GM19397 (cell line): ENCODE measurements at regions not wholly inside any gene's neighbourhood (a gene's known extent, or its start where the extent isn't known, plus 50 kb on each side); places are given as distances from the start of the nearest gene placed in this dataset.
"Not testable (repeated sequence)": the region's sequence is repeated elsewhere in the genome, so short reads cannot be mapped to it uniquely, and the experiment has no call there.

ENCODE experiments used
- ATAC-seq: cut with Tn5 transposase; IDR thresholded peaks from one replicate; pipeline ENCODE4 v1.9.1; 2021; ENCODE audit warnings: mild to moderate bottlenecking, moderate library complexity; ENCODE audit not compliant: unreplicated experiment

DNA sequence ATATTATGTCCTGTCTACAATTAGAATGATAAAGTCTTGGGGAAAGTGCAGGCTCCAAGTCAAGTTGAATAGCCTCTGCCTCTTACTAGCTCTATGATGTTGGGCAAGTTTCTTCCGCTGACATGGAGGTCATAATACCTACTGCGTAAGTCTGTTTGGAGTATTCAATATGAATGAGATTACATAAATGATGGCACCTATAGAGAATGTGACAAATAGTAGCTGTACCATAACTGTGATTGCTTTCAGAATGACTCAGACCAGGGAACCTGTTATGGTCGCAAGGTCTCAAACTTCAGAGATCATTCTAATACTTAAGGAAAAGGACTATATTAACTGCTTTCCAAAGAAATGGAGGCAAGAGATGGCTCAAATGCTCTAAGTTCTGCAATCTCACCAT, 94.0 kb upstream of the ABCA1 start:
- ATAC-seq, result no peak

DNA sequence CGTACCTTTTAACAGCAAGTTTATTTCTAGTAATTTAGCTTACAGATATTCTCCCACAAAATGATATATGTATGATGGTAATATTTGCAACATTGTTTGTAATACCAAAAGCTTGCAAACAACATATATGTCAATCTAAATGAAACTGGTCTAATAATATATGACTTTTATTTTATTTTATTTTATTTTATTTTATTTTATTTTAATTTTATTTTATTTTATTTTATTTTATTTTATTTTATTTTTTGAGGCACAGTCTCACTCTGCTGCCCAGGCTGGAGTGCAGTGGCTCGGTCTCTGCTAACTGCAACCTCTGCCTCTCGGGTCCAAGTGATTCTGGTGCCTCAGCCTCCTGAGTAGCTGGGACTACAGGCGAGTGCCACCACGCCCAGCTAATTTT, 94.6 kb upstream of the ABCA1 start:
- ATAC-seq, result not testable (repeated sequence)

DNA sequence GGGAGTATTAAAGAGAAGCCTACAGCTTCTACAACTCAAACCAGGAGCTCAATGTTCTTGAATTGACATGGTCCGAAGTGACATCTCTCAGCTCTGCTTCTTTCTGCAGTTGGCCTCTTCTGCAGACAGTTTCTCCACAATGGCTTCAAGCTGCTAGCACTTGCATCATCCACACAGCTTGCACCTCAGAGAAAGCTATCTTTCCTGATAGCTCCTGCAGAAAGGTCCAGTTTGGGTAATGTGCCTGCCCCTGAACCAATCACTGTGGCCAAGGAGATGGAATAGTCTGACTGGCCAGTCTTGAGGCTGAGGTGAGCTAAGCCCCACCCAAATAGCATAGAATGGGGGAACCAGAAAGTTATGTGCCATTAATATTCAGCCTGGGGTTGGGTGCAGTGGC, 95.8 kb upstream of the ABCA1 start:
- no peak for ATAC-seq

GRCh38 chr9:105024529-105024928, 96.6 kb upstream of the ABCA1 start:
- no peak for ATAC-seq

DNA sequence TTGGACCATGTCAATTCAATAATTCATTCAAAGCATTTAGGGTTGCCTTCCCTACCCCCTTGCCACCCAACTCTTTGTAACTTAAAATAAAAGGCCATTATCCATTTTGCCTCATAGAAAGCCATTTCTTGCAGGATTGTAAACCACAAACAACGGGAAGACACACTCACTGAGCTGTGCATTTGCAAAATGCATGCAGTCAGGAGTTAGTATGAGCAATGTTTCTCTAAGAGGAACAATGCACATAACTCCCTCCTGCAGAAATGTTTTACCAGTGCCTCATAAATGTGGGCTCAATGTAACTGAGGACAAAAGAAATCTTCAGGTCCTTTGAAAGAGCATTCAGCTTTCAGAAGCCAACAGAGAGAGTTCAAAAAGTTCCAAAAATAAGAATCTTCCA, 98.5 kb upstream of the ABCA1 start:
- no peak for ATAC-seq

DNA sequence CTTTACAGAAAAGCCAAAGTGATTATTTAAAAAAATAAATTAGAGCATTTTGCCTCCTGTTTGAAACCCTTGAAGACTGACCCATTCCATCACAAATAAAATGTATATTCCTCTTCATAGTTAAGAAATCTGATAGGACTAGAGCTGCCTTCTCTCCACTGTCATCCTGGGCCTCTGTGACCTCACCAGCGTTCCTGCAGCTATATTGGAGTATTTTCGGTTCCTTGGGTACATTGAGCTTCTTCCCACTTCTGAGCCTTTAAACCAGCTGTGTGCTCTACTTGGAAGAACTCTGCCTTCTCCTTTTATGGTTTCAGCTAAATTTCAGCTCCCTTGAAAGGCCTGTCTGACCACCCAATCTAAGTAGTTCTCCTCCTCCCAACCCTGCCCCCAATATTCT, 99.1 kb upstream of the ABCA1 start:
- no peak for ATAC-seq

DNA sequence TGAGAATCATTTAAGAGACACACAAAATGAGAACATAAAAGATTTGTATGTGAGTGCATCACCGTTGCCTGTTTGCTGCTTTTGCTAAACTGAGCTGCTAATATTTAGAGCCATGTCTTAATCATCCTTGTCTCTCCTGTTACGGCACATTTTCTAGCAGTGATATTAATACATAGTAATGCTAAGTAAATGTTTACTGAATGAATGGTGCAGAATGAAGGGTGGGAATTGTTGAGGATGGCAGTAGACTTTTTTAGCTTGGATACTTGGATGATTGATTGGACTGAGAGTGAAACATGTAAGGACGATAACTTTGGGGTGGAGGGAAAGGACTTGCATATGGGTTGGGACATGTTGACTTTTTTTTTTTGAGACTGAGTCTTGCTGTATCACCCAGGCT, 102.3 kb upstream of the ABCA1 start:
- no peak for ATAC-seq

DNA sequence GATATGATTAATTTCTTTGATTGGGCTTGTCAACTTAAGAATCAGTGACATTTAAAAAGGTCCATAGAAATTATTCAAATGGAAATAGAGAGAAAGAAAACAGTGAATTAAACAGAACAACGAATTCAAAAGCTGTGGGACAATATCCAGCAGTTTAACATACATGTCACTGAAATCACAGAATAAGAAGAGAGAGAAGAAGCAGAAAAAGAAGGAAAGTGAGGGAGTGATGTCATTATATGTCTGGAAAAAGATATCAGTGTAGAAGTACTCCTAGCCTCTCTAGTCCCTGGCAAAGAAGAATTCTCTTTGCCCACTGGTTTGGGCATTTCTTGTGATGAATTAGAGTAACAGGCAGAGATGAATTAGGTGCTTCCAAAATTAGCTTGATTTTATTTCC, 109.2 kb upstream of the ABCA1 start:
- ATAC-seq, result no peak

GRCh38 chr9:105038051-105038450, 110.1 kb upstream of the ABCA1 start:
- ATAC-seq, result no peak

- ATAC-seq, result no peak
These were observed 111.3 kb upstream of the ABCA1 start for GRCh38 chr9:105039175-105039799.

- ATAC-seq, result no peak
These were observed 115.5 kb upstream of the ABCA1 start for GRCh38 chr9:105043370-105043936.

- ATAC-seq, result no peak
These were observed 116.6 kb upstream of the ABCA1 start for GRCh38 chr9:105044518-105044917.

DNA sequence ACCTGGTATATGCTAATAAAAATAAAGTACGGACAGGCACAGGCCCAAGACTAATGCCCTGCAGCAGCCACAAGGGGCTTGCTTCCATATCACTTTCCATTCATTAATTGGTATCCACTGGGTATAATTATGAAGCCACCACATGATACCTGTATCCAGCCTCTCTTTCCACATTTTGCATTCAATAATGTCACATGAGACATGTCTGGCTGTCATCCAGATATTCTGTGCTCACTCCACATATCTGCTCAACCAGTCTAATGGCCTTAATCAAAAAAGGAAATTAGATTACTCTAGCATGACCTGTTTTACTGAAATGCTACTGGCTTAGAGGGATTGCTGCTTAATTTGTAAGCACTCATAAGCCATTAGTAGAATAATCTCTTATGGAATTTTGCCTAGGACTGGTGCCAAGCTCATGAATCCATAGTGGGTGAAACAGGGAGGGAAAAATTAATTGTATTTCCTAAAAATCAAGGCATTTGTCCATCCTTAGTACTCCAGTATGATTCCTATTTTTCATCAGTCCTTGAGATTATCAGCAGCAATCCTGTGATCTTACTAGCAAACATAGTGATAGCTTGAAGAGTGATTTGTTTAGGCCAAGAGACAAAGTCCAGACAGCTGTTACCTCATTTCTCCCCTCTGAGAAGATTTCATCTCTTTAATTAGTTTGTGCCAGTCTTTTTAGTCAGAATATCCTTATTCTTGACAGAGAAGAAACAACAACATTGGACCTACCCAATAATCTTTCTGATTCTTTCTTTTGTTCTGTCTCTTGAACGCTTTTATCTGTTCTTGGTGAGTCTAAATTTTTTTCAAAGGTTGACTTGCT, 119.2 kb upstream of the ABCA1 start:
- no peak for ATAC-seq

- ATAC-seq, result no peak
These were observed 119.7 kb upstream of the ABCA1 start for GRCh38 chr9:105047742-105048041.

DNA sequence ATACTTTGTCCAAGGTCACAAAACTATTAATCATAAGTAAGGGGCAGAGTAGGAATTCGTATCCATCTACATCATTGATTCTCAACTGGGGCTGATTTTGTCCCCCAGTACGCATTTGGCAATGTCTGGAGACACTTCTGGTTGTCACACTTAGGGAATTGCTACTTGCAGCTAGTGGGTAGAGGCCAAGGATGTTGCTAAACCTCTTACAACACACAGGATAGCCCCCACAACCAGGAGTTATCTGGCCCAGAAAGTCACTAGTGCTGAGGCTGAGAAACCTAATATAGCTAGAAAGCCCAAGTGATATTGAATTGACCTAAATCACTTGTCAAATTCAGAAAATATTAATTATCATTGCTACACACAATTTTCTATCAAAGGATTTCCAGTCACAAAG, 120.4 kb upstream of the ABCA1 start:
- no peak for ATAC-seq

- ATAC-seq, result no peak
These were observed 122.3 kb upstream of the ABCA1 start for GRCh38 chr9:105050296-105050695.

- ATAC-seq, result no peak
These were observed 123.9 kb upstream of the ABCA1 start for GRCh38 chr9:105051897-105052296.

DNA sequence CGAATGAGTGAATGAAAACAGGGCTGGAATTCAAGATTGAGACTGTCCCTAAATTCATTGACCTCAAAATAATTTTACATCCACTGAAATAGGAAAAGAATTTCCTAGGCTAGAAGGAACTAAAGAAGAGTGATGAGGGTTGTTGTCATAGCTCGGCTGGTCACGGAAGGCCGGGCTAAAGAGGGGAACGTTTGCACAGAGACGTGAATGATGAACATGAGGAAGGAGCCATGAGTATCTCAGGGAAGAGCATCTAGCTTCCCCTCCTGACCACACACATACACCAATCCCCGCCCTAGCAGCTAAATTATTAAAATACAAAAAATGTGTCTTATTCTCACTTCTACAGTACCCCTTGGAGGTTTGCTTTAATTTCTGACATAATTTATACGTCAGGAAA, 124.4 kb upstream of the ABCA1 start:
- ATAC-seq, result no peak

DNA sequence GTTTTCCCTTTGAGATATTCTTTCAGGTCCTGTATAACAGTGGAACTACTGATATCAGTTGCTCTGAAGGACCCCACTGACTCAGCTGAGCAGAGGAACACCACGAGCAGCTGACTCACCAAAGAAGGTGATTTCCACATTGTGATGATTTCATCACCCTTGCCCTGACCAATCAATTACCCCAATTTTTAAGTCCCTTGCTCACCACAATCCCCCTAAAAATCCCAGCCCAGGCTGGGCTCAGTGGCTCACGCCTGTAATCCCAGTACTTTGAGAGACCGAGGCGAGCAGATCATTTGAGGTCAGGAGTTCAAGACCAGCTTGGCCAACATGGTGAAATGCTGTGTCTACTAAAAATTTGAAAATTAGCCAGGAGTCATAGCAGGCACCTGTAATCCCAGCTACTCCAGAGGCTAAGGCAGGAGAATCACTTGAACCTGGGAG, 125.3 kb upstream of the ABCA1 start:
- ATAC-seq, result no peak

DNA sequence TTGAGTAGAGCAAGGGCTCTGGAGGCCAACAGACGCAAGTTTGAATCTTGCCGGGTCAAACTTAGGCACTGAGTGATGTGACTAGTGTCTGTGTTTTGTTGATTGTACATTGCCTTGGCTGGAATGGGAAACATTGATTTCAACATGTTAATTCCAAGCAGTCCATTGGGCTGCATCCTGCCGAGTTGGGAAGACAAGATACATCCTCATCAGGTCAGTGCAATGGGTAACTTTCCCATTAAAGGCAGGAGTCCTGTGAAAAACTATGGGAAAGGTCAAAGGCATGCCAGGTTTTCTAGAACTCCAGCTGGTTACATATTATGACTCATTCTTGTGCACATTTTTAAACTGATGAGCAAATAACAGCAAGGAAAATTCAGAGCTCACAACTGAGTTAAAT, 126.5 kb upstream of the ABCA1 start:
- no peak for ATAC-seq

GRCh38 chr9:105055917-105056316, 128.0 kb upstream of the ABCA1 start:
- ATAC-seq, result no peak

DNA sequence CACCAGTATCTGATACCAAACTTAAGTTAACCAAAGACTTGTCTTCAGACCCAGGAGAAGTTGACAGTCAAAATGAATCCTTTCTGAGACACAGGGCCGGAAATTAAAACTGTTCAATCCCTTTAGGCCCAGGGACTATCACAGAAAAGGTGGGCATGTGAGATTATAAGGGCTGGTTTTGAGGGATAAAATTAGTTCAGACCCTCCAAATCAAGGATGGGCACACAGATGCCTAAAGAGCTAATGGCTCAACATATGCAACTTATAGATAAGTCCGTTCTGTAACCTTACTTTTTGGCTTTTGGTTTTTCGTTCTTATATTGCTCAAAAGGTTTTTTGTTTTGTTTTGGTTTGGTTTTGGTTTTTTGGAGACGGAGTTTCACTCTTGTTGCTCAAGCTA, 129.6 kb upstream of the ABCA1 start:
- ATAC-seq, result no peak
